Mesendoderm (in vitro differentiated cells): ENCODE measurements at regions not wholly inside any gene's neighbourhood (a gene's known extent, or its start where the extent isn't known, plus 50 kb on each side); places are given as distances from the start of the nearest gene placed in this dataset.

Source experiments
- DNase-seq: peaks from one replicate; pipeline ENCODE4 v3.0.0; 2013
- H2AK5ac ChIP-seq: 2 replicates; pipeline ENCODE4 v1.6.1; 2013; ENCODE audit warnings: low read length, inconsistent platforms
- H2BK120ac ChIP-seq: 2 replicates; pipeline ENCODE4 v1.6.1; 2013; ENCODE audit warnings: low read depth, mild to moderate bottlenecking, low read length, moderate library complexity, mixed read lengths
- H2BK15ac ChIP-seq: replicated peaks from 2 replicates; pipeline ENCODE4 v1.6.1; 2013; ENCODE audit warnings: low read depth, mild to moderate bottlenecking, moderate library complexity
- H2BK5ac ChIP-seq: 2 replicates; pipeline ENCODE4 v1.6.1; 2013; ENCODE audit warnings: low read length, inconsistent platforms
- H3K18ac ChIP-seq: 2 replicates; pipeline ENCODE4 v1.6.1; 2013; ENCODE audit warnings: mild to moderate bottlenecking, low read length, mixed read lengths
- H3K23ac ChIP-seq: one replicate; pipeline ENCODE4 v1.6.1; 2013; ENCODE audit warnings: low read length
- H3K27ac ChIP-seq: 2 replicates; pipeline ENCODE4 v1.5.1; 2013; ENCODE audit warnings: low read depth, mild to moderate bottlenecking, inconsistent platforms, low read length, moderate library complexity
- H3K27me3 ChIP-seq: 2 replicates; pipeline ENCODE4 v1.6.1; 2013; ENCODE audit warnings: low read length, control low read depth, mild to moderate bottlenecking, inconsistent platforms; ENCODE audit not compliant: insufficient read depth, poor library complexity
- H3K36me3 ChIP-seq: 2 replicates; pipeline ENCODE4 v1.6.1; 2013; ENCODE audit warnings: low read length, inconsistent platforms; ENCODE audit not compliant: control insufficient read depth, insufficient read depth
- H3K4ac ChIP-seq: one replicate; pipeline ENCODE4 v1.6.1; 2013; ENCODE audit warnings: low read depth, mild to moderate bottlenecking, low read length, moderate library complexity
- H3K4me1 ChIP-seq: 2 replicates; pipeline ENCODE4 v1.6.1; 2013; ENCODE audit warnings: low read depth, low read length, inconsistent platforms; ENCODE audit not compliant: control insufficient read depth
- H3K4me2 ChIP-seq: 2 replicates; pipeline ENCODE4 v1.6.1; 2013; ENCODE audit warnings: low read length
- H3K4me3 ChIP-seq: 2 replicates; pipeline ENCODE4 v1.5.1; 2013; ENCODE audit warnings: mild to moderate bottlenecking, low read length
- H3K56ac ChIP-seq: one replicate; pipeline ENCODE4 v1.6.1; 2013; ENCODE audit warnings: low read length
- H3K79me1 ChIP-seq: 2 replicates; pipeline ENCODE4 v1.6.1; 2013; ENCODE audit warnings: low read length, inconsistent platforms
- H3K79me2 ChIP-seq: 2 replicates; pipeline ENCODE4 v1.6.1; 2013; ENCODE audit warnings: mild to moderate bottlenecking, low read length; ENCODE audit not compliant: control insufficient read depth, insufficient read depth
- H3K9ac ChIP-seq: 2 replicates; pipeline ENCODE4 v1.6.1; 2013; ENCODE audit warnings: low read length, inconsistent platforms
- H4K5ac ChIP-seq: one replicate; pipeline ENCODE4 v1.6.1; 2013; ENCODE audit warnings: low read length
- H4K8ac ChIP-seq: one replicate; pipeline ENCODE4 v1.6.1; 2013; ENCODE audit warnings: low read depth, mild to moderate bottlenecking, control low read depth, low read length, moderate library complexity
- WGBS: extraction: QIAGEN DNeasy Blood & Tissue Kit; methylation state at CpG from one replicate; pipeline ENCODE4 v1.1.7; 2013; ENCODE audit warnings: low lambda C conversion rate, missing lambda C conversion rate; ENCODE audit not compliant: insufficient coverage; ENCODE audit errors: extremely low coverage; 5-methylcytosine and 5-hydroxymethylcytosine counted together

DNA sequence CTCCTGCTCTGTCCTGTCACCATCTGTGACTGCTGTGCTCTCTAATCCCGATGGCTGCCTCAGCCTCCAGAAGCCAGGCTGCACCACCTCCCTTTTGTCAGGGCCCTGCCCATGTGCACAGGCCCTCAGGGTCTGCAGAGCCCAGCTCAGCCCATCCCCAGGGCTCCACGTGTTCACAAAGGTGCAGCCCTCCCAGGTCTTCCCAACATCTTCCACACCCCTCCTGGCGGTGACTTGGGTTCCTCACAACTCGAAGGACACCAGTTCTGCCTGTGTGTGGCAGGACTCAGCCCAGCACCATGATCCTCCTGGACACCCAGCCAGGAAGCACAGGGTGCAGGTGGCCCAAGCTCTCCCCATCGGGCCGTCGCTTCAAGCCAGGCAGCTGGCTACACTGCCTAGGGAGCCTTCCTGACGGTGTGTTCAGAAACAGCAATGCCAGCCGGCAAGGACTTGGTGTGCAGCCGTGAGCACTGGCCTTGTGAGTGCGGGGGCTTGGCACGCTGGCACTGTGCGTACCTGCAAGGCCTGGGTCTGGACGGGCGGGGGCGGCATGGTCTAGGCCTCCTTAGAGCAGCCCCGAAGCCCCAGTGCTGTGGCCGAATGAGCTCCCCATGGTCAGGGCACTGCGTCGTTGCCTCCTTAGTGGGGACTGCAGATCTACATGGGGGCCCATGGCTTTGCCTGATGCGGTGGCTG, 96.1 kb downstream of the MRPL36 start:
- no peak overlapping the region for H2BK120ac ChIP-seq
- H3K79me2 ChIP-seq = no peaks in the 10 kb centered on the region
- no peak overlapping the region for H3K4me3 ChIP-seq
- no peak overlapping the region for H3K9ac ChIP-seq
- H3K4me2 ChIP-seq = no peak overlapping the region
- no peak overlapping the region for H4K5ac ChIP-seq
- H3K23ac ChIP-seq = no peak overlapping the region
- no peak overlapping the region for H3K27ac ChIP-seq
- no peak overlapping the region for H2BK5ac ChIP-seq
- no peak overlapping the region for H2AK5ac ChIP-seq
- peak; percentile 35 for DNase-seq
- H3K18ac ChIP-seq = no peak overlapping the region
- no peaks in the 10 kb centered on the region for H3K27me3 ChIP-seq
- no peak overlapping the region for H3K4ac ChIP-seq
- no CpG with 5 or more reads among the region's 21 CpGs for WGBS
- no peak overlapping the region for H4K8ac ChIP-seq
- no peaks in the 10 kb centered on the region for H3K4me1 ChIP-seq
- no peaks in the 10 kb centered on the region for H3K79me1 ChIP-seq
- no peak overlapping the region for H3K56ac ChIP-seq
- no peaks in the 10 kb centered on the region for H3K36me3 ChIP-seq
- no peak overlapping the region for H2BK15ac ChIP-seq

DNA sequence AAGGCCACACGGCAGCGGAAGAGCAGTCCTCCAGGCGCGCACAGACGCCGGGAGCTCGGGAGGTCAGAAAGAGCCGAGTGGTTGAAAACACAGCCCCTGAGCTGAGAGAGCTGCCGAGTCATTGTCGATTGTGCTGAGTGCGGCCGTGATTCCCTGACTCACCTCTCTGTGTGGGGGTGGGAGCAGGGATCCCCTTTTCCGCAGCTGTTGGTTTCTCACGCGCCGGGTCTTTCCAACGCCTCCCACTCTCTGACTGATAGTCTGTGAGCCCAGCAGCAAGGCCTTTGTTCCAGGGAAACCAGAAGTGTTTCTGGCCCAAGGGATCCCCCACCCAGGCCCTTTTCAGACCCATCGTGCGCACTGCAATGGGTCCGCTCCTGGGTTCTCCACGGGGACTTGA, 97.3 kb downstream of the MRPL36 start:
- no peak overlapping the region for H3K4ac ChIP-seq
- H2AK5ac ChIP-seq = no peak overlapping the region
- no peak overlapping the region for H3K27ac ChIP-seq
- no peaks in the 10 kb centered on the region for H3K79me1 ChIP-seq
- H3K9ac ChIP-seq = no peak overlapping the region
- no peak overlapping the region for H4K8ac ChIP-seq
- WGBS = no CpG with 5 or more reads among the region's 21 CpGs
- H2BK5ac ChIP-seq = no peak overlapping the region
- H3K36me3 ChIP-seq = no peaks in the 10 kb centered on the region
- no peaks in the 10 kb centered on the region for H3K79me2 ChIP-seq
- H3K4me3 ChIP-seq = no peak overlapping the region
- H3K4me1 ChIP-seq = no peaks in the 10 kb centered on the region
- no peaks in the 10 kb centered on the region for H3K27me3 ChIP-seq
- H3K4me2 ChIP-seq = no peak overlapping the region
- H3K23ac ChIP-seq = no peak overlapping the region
- H3K18ac ChIP-seq = no peak overlapping the region
- H2BK120ac ChIP-seq = no peak overlapping the region
- H4K5ac ChIP-seq = no peak overlapping the region
- DNase-seq = peak; percentile 16
- no peak overlapping the region for H2BK15ac ChIP-seq
- no peak overlapping the region for H3K56ac ChIP-seq

DNA sequence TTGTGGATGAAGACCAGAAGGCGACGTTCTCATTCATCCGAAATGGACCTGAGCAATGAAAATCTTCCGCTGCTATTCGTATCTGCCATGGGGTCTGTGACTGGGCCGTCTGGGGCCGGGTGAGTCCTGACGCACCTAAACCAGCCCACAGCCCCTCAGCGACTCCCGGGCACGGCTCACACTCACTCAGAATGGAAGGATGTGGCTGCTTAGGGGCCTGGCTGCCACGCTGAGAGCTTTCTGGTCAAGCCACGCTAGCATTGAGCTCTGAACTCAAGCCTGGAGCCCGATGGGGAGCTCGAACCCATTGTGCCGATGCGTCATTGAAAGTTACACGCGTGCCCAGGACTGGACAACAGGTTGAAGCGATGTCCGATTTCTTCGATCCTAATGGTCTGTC, 97.8 kb downstream of the MRPL36 start:
- Histone ChIP-seq H2BK15ac (no peak overlapping the region), H3K18ac (no peak overlapping the region), H3K23ac (no peak overlapping the region), H3K4me1 (no peaks in the 10 kb centered on the region), H3K4me3 (no peak overlapping the region), H3K27me3 (no peaks in the 10 kb centered on the region), H2BK120ac (no peak overlapping the region), H2AK5ac (no peak overlapping the region), H4K8ac (no peak overlapping the region), H3K79me2 (no peaks in the 10 kb centered on the region), H3K56ac (no peak overlapping the region), H3K36me3 (no peaks in the 10 kb centered on the region), H3K4ac (no peak overlapping the region), H3K4me2 (no peak overlapping the region), H4K5ac (no peak overlapping the region), H3K79me1 (no peaks in the 10 kb centered on the region), H2BK5ac (no peak overlapping the region), H3K9ac (no peak overlapping the region), H3K27ac (no peak overlapping the region)
- no CpG with 5 or more reads among the region's 22 CpGs for WGBS
- no peak for DNase-seq

DNA sequence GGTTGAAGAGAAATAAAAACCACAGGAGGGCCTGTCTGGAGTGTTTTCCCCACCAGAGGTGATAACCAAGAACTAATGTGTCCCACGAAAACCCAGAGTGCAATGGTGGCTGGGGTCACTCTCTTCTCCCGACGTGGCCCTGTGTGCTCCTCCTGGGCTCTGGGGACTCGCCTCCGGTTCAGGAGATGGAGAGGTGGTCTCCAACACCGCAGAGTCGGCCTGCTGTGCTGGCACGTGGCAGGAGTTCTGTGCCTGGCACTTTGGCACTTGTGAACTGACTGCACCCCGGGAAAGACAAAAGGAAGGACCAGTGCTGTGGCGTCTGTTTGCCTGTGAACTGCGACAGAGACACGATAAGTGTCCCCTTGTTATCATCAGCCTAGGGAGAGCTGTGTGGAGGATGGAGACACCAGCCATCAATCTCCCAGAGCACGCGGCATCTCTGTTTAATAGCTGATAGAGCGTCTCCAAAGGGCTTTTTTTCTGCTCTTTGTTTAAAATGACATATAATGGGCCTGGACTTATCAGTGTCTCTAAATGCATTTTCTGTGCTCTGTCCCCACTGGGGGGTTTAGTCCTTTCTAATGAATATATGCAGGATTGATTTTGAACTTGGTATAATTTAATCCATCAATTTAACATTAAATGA, 98.3 kb downstream of the MRPL36 start:
- Histone ChIP-seq H3K27ac (no peak overlapping the region), H3K79me1 (no peaks in the 10 kb centered on the region)

DNA sequence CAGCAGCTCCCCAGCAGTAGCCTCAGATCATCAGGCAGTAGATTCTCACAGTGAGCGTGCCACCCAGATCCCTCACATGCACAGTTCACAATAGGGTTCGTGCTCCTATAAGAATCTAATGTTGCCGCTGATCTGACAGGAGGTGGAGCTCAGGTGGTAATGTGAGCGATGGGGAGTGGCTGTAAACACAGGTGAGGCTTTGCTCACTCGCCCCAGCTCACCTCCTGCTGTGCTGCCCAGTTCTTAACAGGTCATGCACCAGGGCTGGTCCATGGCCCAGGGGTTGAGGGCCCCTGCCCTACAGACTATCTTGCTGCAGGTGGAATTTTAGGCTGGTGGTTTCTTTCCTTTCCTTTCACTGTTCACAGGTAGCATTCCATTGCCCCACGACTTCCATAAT, 100.2 kb downstream of the MRPL36 start:
- H2BK120ac ChIP-seq = no peak overlapping the region
- no peak overlapping the region for H2AK5ac ChIP-seq
- no peak overlapping the region for H4K5ac ChIP-seq
- H3K79me2 ChIP-seq = no peaks in the 10 kb centered on the region
- H3K56ac ChIP-seq = no peak overlapping the region
- no peak overlapping the region for H3K4me2 ChIP-seq
- H3K9ac ChIP-seq = no peak overlapping the region
- H4K8ac ChIP-seq = no peak overlapping the region
- H2BK15ac ChIP-seq = no peak overlapping the region
- no peaks in the 10 kb centered on the region for H3K79me1 ChIP-seq
- no peak overlapping the region for H2BK5ac ChIP-seq
- H3K4me3 ChIP-seq = no peak overlapping the region
- H3K27me3 ChIP-seq = no peaks in the 10 kb centered on the region
- no peak for DNase-seq
- WGBS = no CpG with 5 or more reads among the region's 6 CpGs
- H3K18ac ChIP-seq = no peak overlapping the region
- no peak overlapping the region for H3K27ac ChIP-seq
- no peaks in the 10 kb centered on the region for H3K4me1 ChIP-seq
- H3K4ac ChIP-seq = no peak overlapping the region
- no peaks in the 10 kb centered on the region for H3K36me3 ChIP-seq
- H3K23ac ChIP-seq = no peak overlapping the region

More for the DNA sequence above, 98.3 kb downstream of the MRPL36 start:
- Histone ChIP-seq H3K27me3 (no peaks in the 10 kb centered on the region), H3K18ac (no peak overlapping the region), H3K56ac (no peak overlapping the region), H4K5ac (no peak overlapping the region), H3K79me2 (no peaks in the 10 kb centered on the region), H4K8ac (no peak overlapping the region), H3K4me3 (no peak overlapping the region), H2BK120ac (no peak overlapping the region), H2AK5ac (no peak overlapping the region), H3K9ac (no peak overlapping the region), H2BK5ac (no peak overlapping the region), H3K23ac (no peak overlapping the region), H3K4me2 (no peak overlapping the region), H3K4me1 (no peaks in the 10 kb centered on the region), H2BK15ac (no peak overlapping the region), H3K36me3 (no peaks in the 10 kb centered on the region), H3K4ac (no peak overlapping the region)
- DNase-seq = no peak
- WGBS = no CpG with 5 or more reads among the region's 15 CpGs
